Loucy (cell line): ENCODE measurements at regions not wholly inside any gene's neighbourhood (a gene's known extent, or its start where the extent isn't known, plus 50 kb on each side); places are given as distances from the start of the nearest gene placed in this dataset.

Experiments
- H2AFZ ChIP-seq: fragments of 200-600 bp; sonication (generic); 2 replicates; pipeline ENCODE4 v1.6.0; 2016; ENCODE audit warnings: antibody characterized with exemption, mild to moderate bottlenecking, low read length, moderate library complexity
- H3F3A ChIP-seq: fragments of 200-600 bp; 2 replicates; pipeline ENCODE4 v1.6.0; 2016; ENCODE audit warnings: antibody characterized with exemption, low read depth, mild to moderate bottlenecking
- H3K27me3 ChIP-seq: fragments of 200-600 bp; sonication (generic); 2 replicates; pipeline ENCODE4 v1.6.1; 2014; ENCODE audit warnings: low read length, mild to moderate bottlenecking; ENCODE audit not compliant: insufficient read depth, poor library complexity, severe bottlenecking
- H3K36me3 ChIP-seq: fragments of 200-600 bp; sonication (generic); 2 replicates; pipeline ENCODE4 v1.6.1; 2016; ENCODE audit warnings: low read length; ENCODE audit not compliant: insufficient read depth
- H3K4me1 ChIP-seq: fragments of 200-600 bp; sonication (generic); 2 replicates; pipeline ENCODE4 v1.5.1; 2014; ENCODE audit warnings: low read length, mild to moderate bottlenecking; ENCODE audit not compliant: insufficient read depth, poor library complexity, severe bottlenecking
- H3K4me2 ChIP-seq: fragments of 200-600 bp; sonication (generic); 2 replicates; pipeline ENCODE4 v1.6.0; 2014; ENCODE audit warnings: antibody characterized with exemption, low read length, low read depth, mild to moderate bottlenecking; ENCODE audit not compliant: poor library complexity, severe bottlenecking
- H3K4me3 ChIP-seq: fragments of 200-600 bp; sonication (generic); 2 replicates; pipeline ENCODE4 v1.5.1; 2014; ENCODE audit warnings: low read length, mild to moderate bottlenecking, mixed read lengths; ENCODE audit not compliant: poor library complexity, severe bottlenecking
- H3K79me2 ChIP-seq: fragments of 200-600 bp; sonication (generic); 2 replicates; pipeline ENCODE4 v1.6.1; 2014; ENCODE audit warnings: low read length; ENCODE audit not compliant: insufficient read depth
- H3K9ac ChIP-seq: fragments of 200-600 bp; sonication (generic); 2 replicates; pipeline ENCODE4 v1.6.0; 2014; ENCODE audit warnings: mild to moderate bottlenecking, low read depth, low read length, moderate library complexity; ENCODE audit not compliant: poor library complexity, severe bottlenecking
- H3K9me2 ChIP-seq: fragments of 200-600 bp; sonication (generic); replicated peaks from 2 replicates; pipeline ENCODE4 v1.6.1; 2016; ENCODE audit warnings: low read depth, low read length, mixed read lengths
- H3K9me3 ChIP-seq: fragments of 200-600 bp; sonication (generic); 2 replicates; pipeline ENCODE4 v1.6.1; 2014; ENCODE audit warnings: mild to moderate bottlenecking, antibody characterized with exemption, low read length, low read depth; ENCODE audit not compliant: insufficient read depth
- H4K20me1 ChIP-seq: fragments of 200-600 bp; sonication (generic); 2 replicates; pipeline ENCODE4 v1.6.0; 2014; ENCODE audit warnings: antibody characterized with exemption, low read length, mild to moderate bottlenecking; ENCODE audit not compliant: insufficient read depth, poor library complexity, severe bottlenecking
- CTCF ChIP-seq: fragments of 200-600 bp; sonication (generic); conservative IDR thresholded peaks from 2 replicates; pipeline ENCODE4 v1.5.1; 2014; ENCODE audit warnings: mild to moderate bottlenecking, antibody characterized with exemption, low read length
- EZH2phosphoT487 ChIP-seq: fragments of 200-600 bp; IDR thresholded peaks from 2 replicates; pipeline ENCODE4 v1.6.1; 2018; ENCODE audit warnings: antibody characterized with exemption, mild to moderate bottlenecking, moderate library complexity, borderline replicate concordance

DNA sequence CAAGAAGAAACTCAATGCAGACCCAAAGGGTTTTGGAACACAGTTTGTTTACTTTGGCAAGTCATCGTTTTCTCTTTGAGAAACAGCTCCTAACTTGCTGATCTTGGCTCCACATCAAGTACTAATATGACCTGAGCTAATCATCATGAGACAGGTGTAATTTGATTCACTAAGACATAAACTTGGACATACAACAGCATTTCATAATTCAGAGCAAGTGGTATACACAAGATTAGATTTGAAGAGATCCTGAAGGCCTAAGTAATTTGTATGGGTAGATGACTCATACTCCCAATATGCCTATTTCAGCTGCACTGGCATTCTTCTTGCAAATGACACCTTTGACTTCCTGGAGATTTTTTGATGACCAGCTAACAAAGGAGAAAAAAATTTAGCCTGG is 1521.7 kb downstream of the RPA4 start:
- H3K27me3 ChIP-seq: no peaks in the 10 kb centered on the region
- no peak overlapping the region for H3K4me2 ChIP-seq
- no peaks in the 10 kb centered on the region for H3K4me1 ChIP-seq

GRCh38 chrX:98407584-98407983 is 1523.9 kb downstream of the RPA4 start:
- Histone ChIP-seq H3K36me3 (no peaks in the 10 kb centered on the region), H3K9me2 (no peaks in the 10 kb centered on the region), H3K4me2 (no peak overlapping the region), H3F3A (no peaks in the 10 kb centered on the region), H4K20me1 (no peaks in the 10 kb centered on the region), H3K9me3 (no peaks in the 10 kb centered on the region), H3K4me1 (no peaks in the 10 kb centered on the region), H3K9ac (no peak overlapping the region), H3K4me3 (no peak overlapping the region), H3K27me3 (no peaks in the 10 kb centered on the region), H3K79me2 (no peaks in the 10 kb centered on the region), H2AFZ (no peak overlapping the region)
- no peak for TF ChIP-seq CTCF
- no peak for TF ChIP-seq EZH2phosphoT487

More for the DNA sequence above, 1521.7 kb downstream of the RPA4 start:
- H3F3A ChIP-seq: no peaks in the 10 kb centered on the region
- TF ChIP-seq EZH2phosphoT487 (no peak), CTCF (no peak)
- H4K20me1 ChIP-seq: no peaks in the 10 kb centered on the region
- H3K9me3 ChIP-seq: no peaks in the 10 kb centered on the region
- no peak overlapping the region for H3K4me3 ChIP-seq
- H3K9me2 ChIP-seq: no peaks in the 10 kb centered on the region
- H3K9ac ChIP-seq: no peak overlapping the region
- H2AFZ ChIP-seq: no peak overlapping the region
- no peaks in the 10 kb centered on the region for H3K36me3 ChIP-seq
- no peaks in the 10 kb centered on the region for H3K79me2 ChIP-seq

DNA sequence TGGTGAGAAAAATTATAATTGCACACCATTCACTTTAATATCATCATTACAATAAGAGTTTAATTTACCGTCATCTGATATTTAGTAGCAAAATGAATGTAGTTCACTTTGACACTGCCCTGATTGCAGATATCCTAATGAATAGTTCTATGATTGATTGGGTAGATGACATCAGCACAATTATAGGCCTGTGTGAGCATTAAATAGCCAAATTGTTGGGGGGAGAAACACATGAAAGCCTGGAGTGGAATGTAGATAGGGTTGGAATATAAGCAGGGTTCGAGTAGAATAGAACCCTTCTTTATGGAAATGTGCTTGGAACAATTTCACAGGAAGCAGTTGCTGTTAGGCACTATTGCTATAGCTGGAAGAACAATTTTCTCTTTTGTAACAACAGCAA is 1526.2 kb downstream of the RPA4 start:
- no peaks in the 10 kb centered on the region for H4K20me1 ChIP-seq
- no peaks in the 10 kb centered on the region for H3K27me3 ChIP-seq
- no peaks in the 10 kb centered on the region for H3K79me2 ChIP-seq
- H3F3A ChIP-seq: no peaks in the 10 kb centered on the region
- H3K4me3 ChIP-seq: no peak overlapping the region
- TF ChIP-seq EZH2phosphoT487: no peak
- TF ChIP-seq CTCF: no peak
- H2AFZ ChIP-seq: no peak overlapping the region
- no peaks in the 10 kb centered on the region for H3K36me3 ChIP-seq
- no peaks in the 10 kb centered on the region for H3K9me2 ChIP-seq
- H3K4me1 ChIP-seq: no peaks in the 10 kb centered on the region
- H3K4me2 ChIP-seq: no peak overlapping the region
- no peak overlapping the region for H3K9ac ChIP-seq
- H3K9me3 ChIP-seq: no peaks in the 10 kb centered on the region
